Sigmoid colon (tissue), 6 donors: ENCODE measurements at regions not wholly inside any gene's neighbourhood (a gene's known extent, or its start where the extent isn't known, plus 50 kb on each side); places are given as distances from the start of the nearest gene placed in this dataset.

ENCODE experiments used
- DNase-seq: peaks from one replicate; pipeline ENCODE4 v3.0.0-alpha.2; 2019
- H3K27ac ChIP-seq, 4 donors: fragments of 200-600 bp; sonication (generic); one replicate each; pipeline ENCODE4 v1.5.1; 2016 to 2019; ENCODE audit warnings: mild to moderate bottlenecking in 1 of 4
- H3K27me3 ChIP-seq, 3 donors: fragments of 200-600 bp; sonication (generic); one replicate each; pipeline ENCODE4 v1.5.1; 2019; ENCODE audit warnings: mild to moderate bottlenecking in 1 of 3
- H3K36me3 ChIP-seq, 4 donors: fragments of 200-600 bp; sonication (generic); one replicate each; pipeline ENCODE4 v1.5.1; 2016 to 2019
- H3K4me1 ChIP-seq, 4 donors: fragments of 200-600 bp; sonication (generic); one replicate each; pipeline ENCODE4 v1.5.1; 2017 to 2019
- H3K4me3 ChIP-seq, 4 donors: fragments of 200-600 bp; sonication (generic); one replicate each; pipeline ENCODE4 v1.5.1; 2017 to 2019; ENCODE audit warnings: mild to moderate bottlenecking in 2 of 4, moderate library complexity in 1 of 4
- H3K9me3 ChIP-seq, 4 donors: fragments of 200-600 bp in 3 of 4; sonication (generic) in 3 of 4; one replicate each; pipeline versions ENCODE4 v1.5.1 to v1.6.1; 2013 to 2019
- EP300 ChIP-seq, 4 donors: sonication (generic); formaldehyde crosslinking; IDR thresholded peaks; one replicate each; pipeline ENCODE4 v1.6.1; 2017; ENCODE audit warnings: antibody characterized with exemption in 4 of 4
- POLR2A ChIP-seq, 2 donors: fragments of 450-650 bp; IDR thresholded peaks; one replicate each; pipeline ENCODE4 v1.6.1; 2016; ENCODE audit warnings: antibody characterized with exemption in 2 of 2, mild to moderate bottlenecking in 2 of 2, moderate library complexity in 2 of 2
- POLR2AphosphoS5 ChIP-seq, 4 donors: sonication (generic); formaldehyde crosslinking; IDR thresholded peaks; one replicate each; pipeline ENCODE4 v1.6.1; 2017; ENCODE audit warnings: antibody characterized with exemption in 4 of 4
- WGBS, 2 donors: extraction: QIAGEN DNeasy Blood & Tissue Kit; methylation state at CpG; one replicate each; pipeline ENCODE4 v1.1.7; 2013; 5-methylcytosine and 5-hydroxymethylcytosine counted together
- intact Hi-C: fragments of 100-400 bp; cut with DNase I; formaldehyde crosslinking; loops from one replicate; pipeline ENCODE4 v1.15.1; 2023
- TF ChIP-seq, protein P1 (sequence below), 4 experiments: fragments of 450-650 bp in 3 of 4; fragments of 200-600 bp in 1 of 4; IDR thresholded peaks; one replicate each; pipeline ENCODE4 v1.5.1; 2016 to 2019; ENCODE audit warnings: antibody characterized with exemption in 4 of 4, mild to moderate bottlenecking in 3 of 4, moderate library complexity in 2 of 4
- donor health status: healthy with polysubstance abuse.
- donor health status: healthy.

DNA sequence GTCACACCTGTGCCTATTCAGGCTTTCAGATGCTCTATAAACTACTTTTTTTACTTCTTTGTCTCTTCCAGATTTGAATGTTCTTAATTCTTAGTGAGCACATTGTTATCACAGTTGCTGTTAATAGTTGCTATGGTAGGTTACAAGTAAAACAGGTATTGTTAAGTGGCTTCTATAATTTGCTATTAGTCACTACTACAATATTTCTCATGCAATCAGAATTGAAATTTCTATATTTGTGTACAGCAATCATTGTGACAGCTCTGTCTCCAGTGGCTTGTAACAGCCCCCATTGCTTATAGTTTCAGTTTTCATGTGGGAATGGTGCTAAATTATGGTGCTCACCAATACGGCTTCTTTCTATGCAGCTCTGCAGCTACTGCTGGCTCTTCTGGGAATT lies 318.4 kb upstream of the GOLIM4 start:
- TF ChIP-seq, protein P1, sequence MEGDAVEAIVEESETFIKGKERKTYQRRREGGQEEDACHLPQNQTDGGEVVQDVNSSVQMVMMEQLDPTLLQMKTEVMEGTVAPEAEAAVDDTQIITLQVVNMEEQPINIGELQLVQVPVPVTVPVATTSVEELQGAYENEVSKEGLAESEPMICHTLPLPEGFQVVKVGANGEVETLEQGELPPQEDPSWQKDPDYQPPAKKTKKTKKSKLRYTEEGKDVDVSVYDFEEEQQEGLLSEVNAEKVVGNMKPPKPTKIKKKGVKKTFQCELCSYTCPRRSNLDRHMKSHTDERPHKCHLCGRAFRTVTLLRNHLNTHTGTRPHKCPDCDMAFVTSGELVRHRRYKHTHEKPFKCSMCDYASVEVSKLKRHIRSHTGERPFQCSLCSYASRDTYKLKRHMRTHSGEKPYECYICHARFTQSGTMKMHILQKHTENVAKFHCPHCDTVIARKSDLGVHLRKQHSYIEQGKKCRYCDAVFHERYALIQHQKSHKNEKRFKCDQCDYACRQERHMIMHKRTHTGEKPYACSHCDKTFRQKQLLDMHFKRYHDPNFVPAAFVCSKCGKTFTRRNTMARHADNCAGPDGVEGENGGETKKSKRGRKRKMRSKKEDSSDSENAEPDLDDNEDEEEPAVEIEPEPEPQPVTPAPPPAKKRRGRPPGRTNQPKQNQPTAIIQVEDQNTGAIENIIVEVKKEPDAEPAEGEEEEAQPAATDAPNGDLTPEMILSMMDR (IDR thresholded peaks at IDR 0.05): no peak
- Histone ChIP-seq H3K27me3 (no peaks in the 10 kb centered on the region), H3K4me1 (no peaks in the 10 kb centered on the region), H3K9me3 (no peaks in the 10 kb centered on the region), H3K27ac (no peak overlapping the region), H3K36me3 (no peaks in the 10 kb centered on the region), H3K4me3 (no peak overlapping the region)
- WGBS, 2 donors: 90 to 91% methylated on average over 1 of the region's 1 CpG
- intact Hi-C loops: no loop called here
- DNase-seq: no peak

DNA sequence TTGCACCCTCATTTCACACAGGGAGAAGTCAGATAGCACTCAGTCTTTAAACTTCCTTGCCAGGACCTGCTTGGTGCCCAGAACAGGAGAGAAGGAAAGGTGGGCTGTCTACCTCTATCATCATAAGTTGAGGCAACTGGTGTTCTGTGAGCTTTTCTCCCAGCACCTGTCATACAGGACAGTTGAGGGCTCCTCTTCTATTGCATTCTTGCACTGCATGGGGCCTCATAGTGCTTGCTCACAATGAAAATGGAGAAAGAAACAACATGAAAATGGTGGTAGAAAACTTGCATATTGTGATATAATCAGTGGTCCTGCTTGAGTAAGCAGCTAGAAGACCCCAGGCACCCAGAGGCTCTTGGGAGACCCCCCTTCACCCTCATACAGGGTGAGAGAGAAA lies 311.7 kb upstream of the GOLIM4 start:
- no peak overlapping the region for H3K4me3 ChIP-seq
- intact Hi-C loops: no loop called here
- H3K27ac ChIP-seq: no peak overlapping the region
- H3K36me3 ChIP-seq: no peaks in the 10 kb centered on the region
- no peaks in the 10 kb centered on the region for H3K4me1 ChIP-seq
- H3K9me3 ChIP-seq: peaks cover 0 to 3% (median 0%) of the 10 kb centered on the region in 4 donors
- DNase-seq: no peak
- no peak for TF ChIP-seq POLR2AphosphoS5 (IDR thresholded peaks at IDR 0.05)
- TF ChIP-seq, protein P1 (IDR thresholded peaks at IDR 0.05): no peak
- TF ChIP-seq EP300 (IDR thresholded peaks at IDR 0.05): no peak
- TF ChIP-seq POLR2A (IDR thresholded peaks at IDR 0.05): no peak
- H3K27me3 ChIP-seq: no peaks in the 10 kb centered on the region

DNA sequence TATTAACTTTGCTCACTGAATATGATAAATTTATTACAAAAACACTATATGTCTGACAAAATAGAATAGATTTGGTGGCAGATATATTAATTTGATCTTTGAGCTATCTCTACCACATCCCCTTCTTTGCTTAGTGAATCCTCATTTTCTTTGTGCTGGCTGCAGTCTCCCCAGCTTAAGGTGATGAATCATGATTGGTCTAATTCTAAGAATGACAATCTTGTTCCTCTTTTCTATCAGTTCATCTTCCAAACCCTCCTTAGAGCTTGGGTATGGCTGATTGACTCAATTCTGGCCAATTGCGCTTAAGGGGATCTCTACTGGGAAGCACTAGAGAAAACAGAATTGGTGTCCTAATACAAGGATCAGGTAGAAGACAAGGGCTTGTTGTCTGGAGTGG lies 309.6 kb upstream of the GOLIM4 start:
- no peak for DNase-seq
- intact Hi-C loops: no loop called here
- no peaks in the 10 kb centered on the region for H3K4me1 ChIP-seq
- H3K4me3 ChIP-seq: no peak overlapping the region
- H3K36me3 ChIP-seq: no peaks in the 10 kb centered on the region
- no peak overlapping the region for H3K27ac ChIP-seq
- H3K27me3 ChIP-seq: no peaks in the 10 kb centered on the region
- TF ChIP-seq POLR2AphosphoS5 (IDR thresholded peaks at IDR 0.05) (no peak), EP300 (IDR thresholded peaks at IDR 0.05) (no peak), POLR2A (IDR thresholded peaks at IDR 0.05) (no peak)
- TF ChIP-seq, protein P1 (IDR thresholded peaks at IDR 0.05): no peak
- H3K9me3 ChIP-seq: peaks cover 0 to 3% (median 0%) of the 10 kb centered on the region in 4 donors
- 94 to 97% methylated on average over 1 of the region's 1 CpG for WGBS, 2 donors

DNA sequence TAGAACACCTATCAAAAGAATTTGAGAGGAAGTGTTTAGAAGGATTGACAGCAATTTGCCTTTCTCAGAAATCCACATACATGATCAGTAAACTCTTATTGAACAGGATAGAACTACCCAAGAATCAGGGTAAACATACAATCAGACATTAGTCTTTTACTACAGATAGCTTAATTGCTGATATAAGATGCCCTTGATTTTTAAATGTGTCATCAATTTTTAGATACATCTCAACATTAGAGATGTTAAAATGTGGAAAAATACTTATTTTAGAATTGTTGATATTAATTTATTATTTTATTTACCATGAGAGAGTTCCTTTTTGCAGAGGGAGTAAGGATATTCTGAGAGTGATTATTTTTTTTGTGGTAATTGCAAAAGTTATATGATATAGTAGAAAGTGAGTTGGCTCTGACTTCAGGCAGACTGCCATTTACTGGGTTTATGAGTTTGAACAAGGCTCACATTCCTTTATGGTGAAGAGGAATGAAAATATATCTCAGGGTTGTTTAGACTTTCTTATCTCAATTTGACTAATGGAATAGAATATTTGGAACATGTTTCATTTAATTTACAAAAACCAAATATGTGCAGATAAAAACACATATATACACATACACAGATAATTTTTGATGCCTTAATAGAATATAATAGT lies 302.8 kb upstream of the GOLIM4 start:
- Histone ChIP-seq H3K9me3 (peaks cover 0 to 3% (median 0%) of the 10 kb centered on the region in 4 donors), H3K27ac (no peak overlapping the region), H3K36me3 (no peaks in the 10 kb centered on the region), H3K4me1 (no peaks in the 10 kb centered on the region), H3K27me3 (no peaks in the 10 kb centered on the region), H3K4me3 (no peak overlapping the region)
- TF ChIP-seq POLR2A (IDR thresholded peaks at IDR 0.05): no peak
- TF ChIP-seq, protein P1 (IDR thresholded peaks at IDR 0.05): no peak
- intact Hi-C loops: no loop called here
- no peak for DNase-seq

DNA sequence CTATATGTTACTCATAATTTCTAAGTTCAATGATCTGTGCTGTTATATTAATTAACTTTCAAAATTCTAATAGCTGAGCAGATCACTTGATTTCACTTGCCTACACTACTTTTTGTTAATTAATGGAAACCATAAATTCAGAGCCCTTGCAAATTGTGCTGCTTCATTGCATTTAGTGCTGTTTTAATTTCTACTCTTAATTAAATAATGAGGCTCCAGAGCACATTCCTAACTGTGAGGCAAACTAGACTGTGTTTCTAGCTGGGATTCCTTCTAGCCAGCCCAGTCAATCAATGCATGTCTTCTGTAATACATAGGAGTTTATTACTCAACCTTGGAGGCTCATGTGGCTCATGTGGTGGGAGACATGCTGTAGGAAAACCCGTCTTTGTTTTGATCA lies 301.1 kb upstream of the GOLIM4 start:
- H3K36me3 ChIP-seq: no peaks in the 10 kb centered on the region
- H3K9me3 ChIP-seq: no peaks in the 10 kb centered on the region
- DNase-seq: no peak
- no peaks in the 10 kb centered on the region for H3K27me3 ChIP-seq
- no peak overlapping the region for H3K4me3 ChIP-seq
- H3K4me1 ChIP-seq: no peaks in the 10 kb centered on the region
- intact Hi-C loops: no loop called here
- TF ChIP-seq, protein P1 (IDR thresholded peaks at IDR 0.05): no peak
- TF ChIP-seq POLR2AphosphoS5 (IDR thresholded peaks at IDR 0.05): no peak
- TF ChIP-seq POLR2A (IDR thresholded peaks at IDR 0.05): no peak
- TF ChIP-seq EP300 (IDR thresholded peaks at IDR 0.05): no peak
- WGBS, 2 donors: 61 to 82% methylated on average over 1 of the region's 1 CpG
- H3K27ac ChIP-seq: no peak overlapping the region
